ENCODE measurements at regions not wholly inside any gene's neighbourhood (a gene's known extent, or its start where the extent isn't known, plus 50 kb on each side); places are given as distances from the start of the nearest gene placed in this dataset.

GRCh38 chr4:147299205-147299604, 181.7 kb upstream of the EDNRA start:
- no peaks in the 10 kb centered on the region for H3K9me3 ChIP-seq (ENCODE audit: severe bottlenecking)
- no peaks in the 10 kb centered on the region for H3K27me3 ChIP-seq (ENCODE audit: insufficient read depth, low read depth, severe bottlenecking)
- DNase-seq, result no peak
- H3K27ac ChIP-seq, result no peak overlapping the region
- H3K36me3 ChIP-seq, result no peaks in the 10 kb centered on the region
- no peak for TF ChIP-seq CTCF (IDR thresholded peaks at IDR 0.05; ENCODE audit: low read depth, low read length)
- no peak overlapping the region for H3K4me3 ChIP-seq (ENCODE audit: low read depth, low read length)

- Histone ChIP-seq H3K4me3 (ENCODE audit: low read depth, low read length) (no peak overlapping the region), H3K9me3 (ENCODE audit: severe bottlenecking) (no peaks in the 10 kb centered on the region), H3K27ac (no peak overlapping the region), H3K36me3 (no peaks in the 10 kb centered on the region), H3K27me3 (ENCODE audit: insufficient read depth, low read depth, severe bottlenecking) (no peaks in the 10 kb centered on the region)
- DNase-seq, result no peak
- TF ChIP-seq CTCF (IDR thresholded peaks at IDR 0.05; ENCODE audit: low read depth, low read length), result no peak
Observed at GRCh38 chr4:147303174-147303872, 177.6 kb upstream of the EDNRA start.

GRCh38 chr4:147303873-147304229, 177.0 kb upstream of the EDNRA start:
- no peak for DNase-seq
- TF ChIP-seq CTCF (IDR thresholded peaks at IDR 0.05; ENCODE audit: low read depth, low read length), result no peak

GRCh38 chr4:147307896-147308674, 172.8 kb upstream of the EDNRA start:
- H3K27ac ChIP-seq, result no peak overlapping the region
- no peaks in the 10 kb centered on the region for H3K9me3 ChIP-seq (ENCODE audit: severe bottlenecking)
- H3K27me3 ChIP-seq (ENCODE audit: insufficient read depth, low read depth, severe bottlenecking), result no peaks in the 10 kb centered on the region
- no peak overlapping the region for H3K4me3 ChIP-seq (ENCODE audit: low read depth, low read length)
- H3K36me3 ChIP-seq, result no peaks in the 10 kb centered on the region
- TF ChIP-seq CTCF (IDR thresholded peaks at IDR 0.05; ENCODE audit: low read depth, low read length), result no peak
- no peak for DNase-seq

More at GRCh38 chr4:147303873-147304229, 177.0 kb upstream of the EDNRA start:
- no peak overlapping the region for H3K4me3 ChIP-seq (ENCODE audit: low read depth, low read length)
- no peaks in the 10 kb centered on the region for H3K9me3 ChIP-seq (ENCODE audit: severe bottlenecking)
- H3K27ac ChIP-seq, result no peak overlapping the region
- no peaks in the 10 kb centered on the region for H3K36me3 ChIP-seq
- no peaks in the 10 kb centered on the region for H3K27me3 ChIP-seq (ENCODE audit: insufficient read depth, low read depth, severe bottlenecking)

GRCh38 chr4:147309434-147309833, 171.5 kb upstream of the EDNRA start:
- no peaks in the 10 kb centered on the region for H3K9me3 ChIP-seq (ENCODE audit: severe bottlenecking)
- H3K36me3 ChIP-seq, result no peaks in the 10 kb centered on the region
- no peak for TF ChIP-seq CTCF (IDR thresholded peaks at IDR 0.05; ENCODE audit: low read depth, low read length)
- H3K27me3 ChIP-seq (ENCODE audit: insufficient read depth, low read depth, severe bottlenecking), result no peaks in the 10 kb centered on the region
- H3K4me3 ChIP-seq (ENCODE audit: low read depth, low read length), result no peak overlapping the region
- H3K27ac ChIP-seq, result no peak overlapping the region
- DNase-seq, result no peak
